ENCODE measurements at regions not wholly inside any gene's neighbourhood (a gene's known extent, or its start where the extent isn't known, plus 50 kb on each side); places are given as distances from the start of the nearest gene placed in this dataset.

DNA sequence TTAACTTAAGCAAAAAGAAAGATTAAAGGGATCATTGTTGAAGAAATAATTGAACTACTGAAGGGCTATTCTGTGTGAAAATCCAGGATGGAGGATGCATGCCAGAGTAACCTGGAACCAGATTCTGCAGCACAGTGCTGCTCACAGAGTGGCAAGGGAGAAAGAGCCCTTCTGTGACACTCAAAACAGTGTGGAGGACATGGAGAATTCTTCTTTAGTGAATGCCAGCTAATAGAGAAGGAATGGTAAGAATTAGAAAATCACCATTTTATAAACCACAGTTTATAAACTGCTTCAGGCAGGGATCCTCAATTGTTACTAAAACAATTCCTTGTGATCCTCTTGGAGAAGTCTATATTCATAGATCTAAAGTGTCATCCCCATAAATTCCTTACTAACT, 70.4 kb upstream of the ARHGEF26 start:
- no peak for DNase-seq (ENCODE audit: low read depth in 2 of 2)

DNA sequence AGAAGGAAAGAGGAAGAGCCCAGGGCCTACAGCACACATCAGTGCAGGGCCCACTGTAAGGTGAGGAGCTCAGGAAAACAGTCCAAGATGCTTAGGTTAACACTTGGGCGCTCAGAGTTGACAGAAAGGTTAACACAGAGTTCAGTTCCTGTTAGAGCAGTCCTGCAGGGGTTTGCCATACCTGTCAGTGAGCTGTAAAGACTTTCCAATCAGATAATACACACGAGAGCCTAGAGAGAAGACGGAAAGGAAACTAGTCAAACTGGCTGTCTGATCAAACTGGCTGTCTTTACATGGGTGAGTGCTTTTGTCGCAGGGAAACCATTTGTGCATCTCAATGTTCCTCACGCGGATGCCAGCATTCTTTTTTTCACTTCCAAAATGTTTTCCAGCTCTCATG, 61.4 kb upstream of the ARHGEF26 start:
- DNase-seq (ENCODE audit: low read depth in 2 of 2) = no peak

DNA sequence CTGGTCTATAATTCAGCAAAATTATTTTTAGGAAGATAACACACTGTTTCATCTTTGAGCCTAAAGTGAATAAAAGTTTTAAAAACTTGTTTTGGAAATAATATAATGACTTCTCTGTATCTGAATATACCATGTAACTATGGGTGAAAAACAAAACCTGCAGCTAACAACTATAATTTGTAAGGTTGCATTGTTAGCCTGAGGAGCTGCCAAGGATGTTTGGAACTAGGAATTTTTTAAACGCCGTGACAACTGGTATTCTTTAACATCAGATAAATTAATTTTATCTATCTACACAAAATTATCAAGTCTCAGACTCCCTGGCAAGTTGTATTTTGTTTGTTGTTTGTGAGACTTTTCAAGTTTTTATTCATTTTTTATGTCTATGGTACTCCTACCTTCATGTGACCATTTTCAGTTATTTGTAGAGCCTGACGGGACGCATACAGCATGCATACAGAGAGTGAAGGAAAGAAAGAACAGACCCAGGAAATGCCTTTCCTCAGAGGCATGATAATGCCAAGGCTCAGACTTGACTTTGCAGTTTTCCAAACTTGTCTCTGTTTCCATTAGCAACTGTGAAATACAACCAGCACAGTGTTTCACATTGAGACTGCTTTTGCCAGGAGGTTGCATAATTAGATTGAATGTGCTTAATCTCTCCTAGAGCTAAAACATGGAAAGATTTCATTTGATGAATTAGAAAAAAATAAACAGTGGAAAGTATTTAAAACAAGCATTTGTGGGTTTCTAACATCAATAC, 60.8 kb upstream of the ARHGEF26 start:
- no peak for DNase-seq (ENCODE audit: low read depth in 2 of 2)

DNA sequence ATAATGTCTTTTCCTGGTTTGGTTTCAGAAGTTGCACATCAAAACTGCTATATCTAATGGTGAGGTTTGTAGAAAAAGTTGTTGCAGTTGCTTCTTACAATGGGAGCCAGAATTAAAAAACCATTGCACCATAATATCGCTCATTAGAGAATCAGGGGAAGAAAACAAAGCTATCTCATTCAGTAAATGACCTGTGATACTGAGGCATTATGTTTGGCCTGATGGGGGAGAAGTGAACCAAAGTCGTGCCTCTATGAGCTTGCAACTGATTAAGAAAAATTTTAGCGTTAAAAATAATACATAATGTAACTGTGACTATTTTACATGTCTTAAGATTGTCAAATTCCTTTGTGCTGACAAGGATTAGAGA, 60.2 kb upstream of the ARHGEF26 start:
- no peak for DNase-seq (ENCODE audit: low read depth in 2 of 2)

DNA sequence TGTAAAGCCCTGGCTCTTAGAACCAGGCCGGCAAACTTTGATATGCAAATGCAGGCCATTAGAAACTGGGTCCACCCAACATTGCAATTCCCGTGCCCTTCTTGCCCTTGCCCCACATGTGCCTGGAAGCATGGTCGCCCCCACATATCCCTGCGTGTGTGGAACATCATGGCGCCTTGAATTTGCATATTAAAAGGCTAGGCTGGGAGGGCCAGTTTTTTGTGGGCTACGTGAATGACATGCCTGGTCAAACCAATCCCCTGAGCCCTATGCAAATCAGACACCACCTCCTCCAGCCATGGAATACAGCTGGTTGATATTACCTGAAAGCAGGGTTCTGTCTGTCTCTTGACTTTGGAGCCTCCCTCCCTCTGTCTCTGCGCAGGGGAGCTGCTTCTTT, 58.7 kb upstream of the ARHGEF26 start:
- no peak for DNase-seq (ENCODE audit: low read depth in 2 of 2)

DNA sequence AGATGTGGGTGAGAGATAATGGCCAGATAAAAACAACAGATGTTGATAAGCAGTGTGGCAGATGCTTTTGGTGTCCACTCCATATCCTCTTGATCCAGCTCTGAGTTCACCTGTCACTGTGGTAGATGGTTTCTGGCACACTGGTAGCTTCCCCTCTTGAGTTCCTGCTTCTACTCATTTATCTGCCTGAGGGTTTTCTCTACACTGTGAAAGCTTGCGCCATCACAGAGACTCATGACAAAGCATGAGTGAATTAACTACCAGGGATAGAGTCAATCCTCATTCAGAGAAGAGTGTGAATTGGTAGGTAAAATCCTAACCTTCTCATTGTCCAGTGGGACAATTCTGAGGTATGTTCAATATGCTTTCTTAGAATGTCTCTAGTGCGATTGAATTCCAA, 50.0 kb upstream of the ARHGEF26 start:
- no peak for DNase-seq (ENCODE audit: low read depth in 2 of 2)
